ENCODE measurements at regions not wholly inside any gene's neighbourhood (a gene's known extent, or its start where the extent isn't known, plus 50 kb on each side); places are given as distances from the start of the nearest gene placed in this dataset.
"Not testable (repeated sequence)": the region's sequence is repeated elsewhere in the genome, so short reads cannot be mapped to it uniquely, and the experiment has no call there.

GRCh38 chr7:138169441-138169851 lies 93.2 kb downstream of the AKR1D1 start:
- DNase-seq (ENCODE audit: low spot score) = no peak

GRCh38 chr7:138170298-138170697 lies 94.0 kb downstream of the AKR1D1 start:
- no peak for DNase-seq (ENCODE audit: low spot score)

DNA sequence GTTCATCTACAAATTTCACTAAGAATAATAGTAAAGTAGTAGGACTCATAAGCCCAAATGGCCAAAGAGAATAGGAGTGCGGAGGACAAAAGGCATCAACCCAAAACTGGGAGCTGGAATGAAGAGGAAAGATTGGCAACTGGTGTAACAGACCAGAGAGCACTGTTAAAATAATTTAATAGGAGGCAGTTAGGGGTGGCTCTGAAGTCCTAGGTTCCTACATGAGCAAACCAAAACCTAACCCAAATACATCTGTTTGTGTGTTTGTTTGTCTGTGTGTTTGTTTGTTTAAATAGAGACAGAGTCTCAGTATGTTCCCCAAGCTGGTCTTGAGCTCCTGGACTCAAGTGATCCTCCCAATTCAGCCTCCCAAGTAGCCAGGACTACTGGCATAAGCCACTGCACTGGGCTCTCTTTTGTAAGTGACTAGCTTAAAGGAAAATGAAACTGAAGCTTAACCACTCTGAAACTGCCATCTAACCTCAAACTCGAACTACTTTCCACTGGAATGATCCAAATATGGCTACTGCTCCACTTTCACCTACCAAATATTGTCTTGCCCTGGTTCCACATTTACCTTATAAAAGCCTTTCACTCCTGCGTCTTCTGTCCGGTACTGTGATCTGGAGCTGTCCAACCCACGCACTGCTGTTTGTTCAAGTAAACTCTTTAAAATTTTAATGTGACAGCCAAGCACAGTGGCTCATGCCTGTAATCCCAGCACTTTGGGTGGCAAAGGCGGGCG lies 94.9 kb downstream of the AKR1D1 start:
- DNase-seq (ENCODE audit: low spot score) = no peak

- DNase-seq (ENCODE audit: low spot score) = no peak
These were observed 97.3 kb downstream of the AKR1D1 start for GRCh38 chr7:138173548-138173947.

- DNase-seq (ENCODE audit: low spot score) = no peak
These were observed 99.8 kb downstream of the AKR1D1 start for GRCh38 chr7:138176060-138176459.

DNA sequence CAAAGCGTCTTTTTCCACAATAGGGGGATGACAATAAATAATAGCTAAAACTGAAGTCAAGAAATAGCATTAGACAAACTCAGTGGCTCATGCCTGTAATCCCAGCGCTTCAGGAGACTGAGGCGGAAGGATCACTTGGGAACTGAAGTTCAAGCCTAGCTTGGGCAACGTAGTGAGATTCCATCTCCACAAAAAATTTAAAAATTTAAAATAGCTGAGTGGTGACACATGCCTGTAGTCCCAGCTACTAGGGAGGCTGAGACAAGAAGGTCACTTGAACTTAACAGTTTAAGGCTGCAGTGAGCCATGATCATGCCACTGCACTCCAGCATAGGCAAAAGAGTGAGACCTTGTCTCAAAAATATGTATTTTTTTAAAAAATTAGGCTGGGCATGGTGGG lies 107.9 kb downstream of the AKR1D1 start:
- no peak for DNase-seq (ENCODE audit: low spot score)

DNA sequence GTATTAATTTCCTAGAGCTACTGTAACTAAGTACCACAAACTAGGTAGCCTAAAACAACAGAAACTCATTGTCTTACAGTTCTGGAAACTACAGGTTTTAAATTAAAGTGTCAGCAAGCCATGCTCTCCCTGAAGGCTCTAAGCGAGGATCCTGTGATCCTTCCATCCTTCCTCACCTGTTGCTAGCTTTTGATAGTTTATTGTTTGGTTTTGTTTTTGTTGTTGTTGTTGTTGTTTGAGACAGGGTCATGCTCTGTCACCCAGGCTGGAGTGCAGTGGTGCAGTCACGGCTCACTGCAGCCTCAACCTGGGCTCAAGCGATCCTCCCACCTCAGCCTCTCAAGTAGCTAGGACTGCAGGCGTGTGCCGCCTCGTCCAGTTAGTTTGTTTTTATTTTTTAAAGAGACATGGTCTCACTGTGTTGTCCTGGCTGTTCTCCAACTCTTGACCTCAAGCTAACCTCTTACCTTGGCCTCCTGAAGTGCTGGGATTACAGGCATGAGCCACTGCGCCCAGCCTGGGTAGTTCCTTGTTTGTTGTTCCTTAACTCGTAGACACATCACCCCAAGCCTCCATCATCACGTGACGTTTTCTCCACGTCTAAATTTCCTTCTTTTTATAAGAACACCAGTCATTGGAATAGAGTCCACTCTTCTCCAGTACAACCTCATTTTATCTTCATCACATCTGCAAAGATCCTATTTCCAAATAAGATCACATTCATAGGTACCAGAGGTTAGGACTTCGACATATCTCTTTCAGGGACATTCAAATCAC lies 109.1 kb downstream of the AKR1D1 start:
- DNase-seq (ENCODE audit: low spot score) = no peak

GRCh38 chr7:138186951-138187351 lies 110.7 kb downstream of the AKR1D1 start:
- DNase-seq (ENCODE audit: low spot score) = no peak

- DNase-seq (ENCODE audit: low spot score) = no peak
These were observed 112.1 kb downstream of the AKR1D1 start for GRCh38 chr7:138188290-138188858.

DNA sequence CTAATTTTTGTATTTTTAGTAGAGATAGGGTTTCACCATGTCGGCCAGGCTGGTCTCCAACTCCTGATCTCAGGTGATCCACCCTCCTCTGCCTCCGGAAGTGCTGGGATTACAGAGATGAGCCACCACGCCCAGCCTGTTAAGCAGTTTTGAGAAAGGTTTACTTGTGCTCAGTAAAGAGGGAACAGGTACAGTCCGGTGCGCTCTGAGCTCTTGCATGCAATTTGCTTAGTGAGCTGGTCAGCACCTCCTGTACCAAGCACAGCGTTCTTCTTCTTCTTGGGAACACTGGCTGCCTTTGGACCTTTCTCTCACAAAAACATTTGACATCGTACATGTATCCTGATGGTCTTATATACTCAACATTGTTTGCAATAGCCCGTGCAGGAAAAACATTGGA lies 118.3 kb downstream of the AKR1D1 start:
- no peak for DNase-seq (ENCODE audit: low spot score)

GRCh38 chr7:138195151-138195571 lies 118.9 kb downstream of the AKR1D1 start:
- DNase-seq (ENCODE audit: low spot score) = no peak

DNA sequence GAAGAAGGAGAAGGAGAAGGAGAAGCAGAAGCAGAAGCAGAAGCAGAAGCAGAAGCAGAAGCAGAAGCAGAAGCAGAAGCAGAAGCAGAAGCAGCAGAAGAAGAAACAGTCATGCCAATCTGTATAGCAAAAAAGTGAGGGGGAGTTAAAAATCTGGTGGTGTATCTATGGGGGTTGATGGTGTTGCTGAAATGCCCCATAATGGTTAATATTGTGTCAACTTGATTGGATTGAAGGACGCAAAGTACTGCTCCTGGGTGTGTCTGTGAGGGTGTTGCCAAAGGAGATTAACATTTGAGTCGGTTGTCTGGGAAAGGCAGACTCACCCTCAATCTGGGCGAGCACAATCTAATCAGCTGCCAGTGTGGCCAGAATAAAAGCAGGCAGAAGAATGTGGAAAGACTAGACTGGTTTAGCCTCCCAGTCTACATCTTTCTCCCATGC lies 120.3 kb downstream of the AKR1D1 start:
- DNase-seq (ENCODE audit: low spot score) = not testable (repeated sequence)

GRCh38 chr7:138196971-138197896 lies 121.0 kb downstream of the AKR1D1 start:
- no peak for DNase-seq (ENCODE audit: low spot score)

GRCh38 chr7:138204285-138204981 lies 128.2 kb downstream of the AKR1D1 start:
- DNase-seq (ENCODE audit: low spot score) = no peak

- DNase-seq (ENCODE audit: low spot score) = no peak
These were observed 128.7 kb downstream of the AKR1D1 start for GRCh38 chr7:138204982-138205298.

DNA sequence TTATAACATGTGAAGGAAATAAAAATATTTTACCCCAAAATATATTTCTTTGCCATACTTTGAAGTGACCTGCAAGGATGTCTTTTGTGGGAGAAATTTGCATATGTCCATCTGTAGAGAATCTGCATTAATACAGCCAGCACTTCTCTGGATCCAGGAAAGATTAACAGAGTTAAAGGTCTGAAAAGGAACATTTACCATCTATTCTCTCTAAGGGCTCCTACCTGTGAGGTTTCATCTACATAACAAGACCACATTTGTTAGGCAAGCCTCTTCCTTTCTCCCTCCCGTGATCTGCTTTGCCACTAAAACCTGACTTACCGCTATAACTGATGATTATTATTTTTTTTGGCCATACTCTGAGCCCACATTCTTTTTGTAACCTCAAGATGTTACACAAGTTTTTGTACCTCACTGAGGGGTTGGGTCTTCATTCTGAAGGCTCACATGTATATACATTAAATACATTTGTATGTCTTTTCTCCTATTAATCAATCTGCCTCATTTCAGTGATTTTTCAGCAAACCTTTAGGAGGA lies 129.4 kb downstream of the AKR1D1 start:
- DNase-seq (ENCODE audit: low spot score) = no peak

DNA sequence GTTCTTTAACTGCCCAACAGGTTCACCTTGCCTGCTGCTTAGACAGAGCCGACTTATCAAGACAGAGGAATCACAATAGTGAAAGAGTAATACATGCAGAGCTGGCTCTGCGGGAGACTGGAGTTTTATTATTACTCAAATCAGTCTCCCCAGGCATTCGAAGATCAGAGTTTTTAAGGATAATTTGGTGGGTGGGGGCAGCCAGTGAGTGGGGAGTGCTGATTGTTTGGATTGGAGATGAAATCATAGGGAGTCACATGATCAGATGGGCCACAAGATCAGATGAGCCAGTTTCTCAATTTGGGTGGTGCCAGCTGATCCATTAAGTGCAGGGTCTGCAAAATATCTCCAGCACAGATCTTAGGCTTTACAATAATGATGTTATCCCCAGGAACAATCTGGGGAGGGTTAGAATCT lies 131.3 kb downstream of the AKR1D1 start:
- DNase-seq (ENCODE audit: low spot score) = no peak

GRCh38 chr7:138208142-138208570 lies 131.9 kb downstream of the AKR1D1 start:
- no peak for DNase-seq (ENCODE audit: low spot score)

DNA sequence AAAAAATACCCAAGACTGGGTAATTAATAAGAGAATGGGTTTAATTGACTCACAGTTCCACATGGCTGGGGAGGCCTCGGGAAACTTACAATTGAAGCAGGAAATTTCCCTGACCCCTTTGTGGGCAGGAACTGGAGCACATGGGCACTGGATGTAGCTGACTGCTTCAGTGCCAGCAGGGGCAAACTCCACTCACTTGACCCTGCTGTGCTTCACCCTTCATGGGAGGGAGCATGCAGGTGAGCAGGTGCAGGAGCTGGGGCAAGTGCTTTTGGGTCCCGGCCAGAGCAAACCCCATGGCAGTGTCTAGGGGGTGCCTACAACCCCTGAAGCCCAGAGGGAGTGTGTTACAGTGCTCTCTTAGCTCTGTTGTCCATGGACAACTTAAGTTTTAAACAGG lies 132.6 kb downstream of the AKR1D1 start:
- no peak for DNase-seq (ENCODE audit: low spot score)

- DNase-seq (ENCODE audit: low spot score) = no peak
These were observed 136.1 kb downstream of the AKR1D1 start for GRCh38 chr7:138212314-138212713.

DNA sequence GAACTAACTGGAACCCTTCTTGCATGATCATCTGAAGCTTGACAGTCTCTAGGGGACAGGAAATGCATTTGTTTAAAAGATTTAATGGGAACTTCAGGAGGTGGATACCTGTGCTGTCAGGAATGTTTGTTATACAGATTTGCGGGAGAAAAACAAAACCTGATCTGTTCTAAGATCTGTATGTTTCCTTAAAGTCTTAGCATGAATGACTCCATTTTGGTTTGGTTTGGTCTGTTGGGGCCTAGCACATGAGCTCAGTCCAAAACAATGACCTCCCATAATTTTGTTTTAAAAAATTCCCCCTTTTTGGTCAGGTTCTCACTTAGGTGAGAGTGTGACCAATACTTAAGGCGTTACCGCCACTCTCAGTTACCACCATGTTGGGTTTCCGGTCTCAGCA lies 138.7 kb downstream of the AKR1D1 start:
- DNase-seq (ENCODE audit: low spot score) = no peak
